ENCODE measurements at regions not wholly inside any gene's neighbourhood (a gene's known extent, or its start where the extent isn't known, plus 50 kb on each side); places are given as distances from the start of the nearest gene placed in this dataset.

DNA sequence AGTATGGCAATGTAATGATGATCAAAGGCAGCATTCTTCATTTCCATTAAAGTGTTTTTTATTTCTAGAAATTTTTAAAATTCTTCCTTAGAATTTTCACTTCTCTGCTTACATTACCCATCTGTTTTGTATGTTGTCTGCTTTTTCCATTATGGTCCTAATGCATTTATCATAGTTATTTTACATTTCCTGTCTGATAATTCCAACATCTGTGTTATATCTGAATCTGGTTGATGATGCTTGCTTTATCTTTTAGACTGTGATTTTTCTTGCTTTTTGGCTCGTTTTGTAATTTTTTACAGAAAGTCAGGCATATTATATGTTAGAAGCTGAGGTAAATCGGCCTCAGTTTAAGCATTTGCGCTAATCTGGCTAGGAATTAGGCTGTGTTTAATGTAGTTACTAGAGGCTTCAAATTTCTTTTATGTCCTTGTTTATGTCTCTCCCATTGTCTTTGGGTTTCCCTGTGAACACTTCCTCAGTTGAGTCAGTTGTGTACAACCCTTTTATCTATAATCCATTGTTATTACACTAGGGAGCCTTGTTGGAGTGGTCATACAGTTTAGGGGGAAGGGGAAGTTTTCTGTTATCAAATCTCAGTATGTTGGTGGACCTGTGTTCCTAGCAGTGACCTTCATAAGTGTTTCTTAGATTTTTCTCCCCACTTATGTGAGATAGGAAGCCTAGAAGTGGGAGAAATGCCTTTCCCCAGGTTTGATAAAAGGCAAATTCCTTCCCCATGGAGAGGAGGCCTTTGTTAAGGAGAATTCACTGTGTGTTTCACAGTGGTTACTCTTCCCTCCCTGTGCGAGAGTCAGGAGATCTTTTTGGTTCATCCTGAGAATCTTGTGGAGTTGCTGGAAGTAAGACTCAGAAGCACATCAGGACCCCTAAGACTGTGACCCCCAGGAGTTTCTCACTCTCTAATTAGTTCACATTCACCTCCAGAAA, 437.5 kb downstream of the INSC start (continued):
- no peak for TF ChIP-seq RAD51 (IDR thresholded peaks at IDR 0.05; ENCODE audit: borderline replicate concordance, low read depth)
- no peak for TF ChIP-seq ZBTB7A (IDR thresholded peaks at IDR 0.05; ENCODE audit: borderline replicate concordance, control insufficient read depth, low read depth, low read length)
- TF ChIP-seq HDAC1 (IDR thresholded peaks at IDR 0.05): no peak
- TF ChIP-seq HEY1 (CRISPR knock-in tag; IDR thresholded peaks at IDR 0.05; ENCODE audit: borderline replicate concordance): no peak
- TF ChIP-seq ZNF431 (CRISPR knock-in tag; IDR thresholded peaks at IDR 0.05): no peak
- no peak for TF ChIP-seq ETV1 (tag; conservative IDR thresholded peaks at IDR 0.05; ENCODE audit: low read depth)
- TF ChIP-seq ZNF3 (CRISPR knock-in tag; IDR thresholded peaks at IDR 0.05): no peak
- TF ChIP-seq NONO (IDR thresholded peaks at IDR 0.05; ENCODE audit: low read depth in 2 of 2, low read length in 1 of 2): no peak
- TF ChIP-seq C11orf30 (IDR thresholded peaks at IDR 0.05; ENCODE audit: low read depth): no peak

DNA sequence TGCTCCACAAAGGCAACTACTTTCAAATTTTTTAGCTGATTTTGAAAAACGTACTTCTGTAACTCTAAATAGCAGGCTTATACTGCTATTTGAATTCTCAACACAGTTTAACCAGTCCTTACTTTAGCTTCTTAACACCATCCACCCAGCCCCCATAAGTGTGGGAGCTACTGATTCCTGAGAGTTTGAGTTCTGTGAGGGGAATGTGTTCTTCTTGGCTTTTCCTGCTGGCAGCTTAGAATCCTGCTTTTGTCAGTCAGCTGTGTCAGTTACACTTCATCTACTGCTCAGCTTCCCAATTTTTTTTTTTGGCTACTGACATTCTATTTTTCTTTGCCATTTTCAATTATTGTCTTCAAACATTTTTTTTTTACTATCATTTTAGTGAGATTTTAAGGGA, 440.4 kb downstream of the INSC start:
- no peaks in the 10 kb centered on the region for H3K9me3 ChIP-seq (replicated peaks; ENCODE audit: control insufficient read depth, insufficient read depth, low read depth, low read length)
- no peaks in the 10 kb centered on the region for H3K36me3 ChIP-seq (ENCODE audit: control insufficient read depth, insufficient read depth, low read length)
- no peaks in the 10 kb centered on the region for H3K4me1 ChIP-seq (replicated peaks in 1 of 2; ENCODE audit: control insufficient read depth in 2 of 2, insufficient read depth in 2 of 2, low read length in 2 of 2)
- ATAC-seq (no peak), FAIRE-seq (no peak), DNase-seq (ENCODE audit: extremely low read depth in 1 of 4, low spot score in 3 of 4) (no peak)
- in situ Hi-C loops (cut with MboI): no loop called here
- H3K9ac ChIP-seq (ENCODE audit: insufficient read depth in 1 of 2, low read depth in 2 of 2, low read length in 2 of 2): no peak overlapping the region
- no peaks in the 10 kb centered on the region for H4K20me1 ChIP-seq (replicated peaks; ENCODE audit: control insufficient read depth, insufficient read depth, low read length)
- WGBS (ENCODE audit: insufficient coverage, low coverage, missing lambda C conversion rate): 0% methylated on average over 1 of the region's 1 CpG
- BruUV-seq (replicated peaks): no TSS peak
- intact Hi-C loops (cut with micrococcal nuclease): no loop called here
- H2AFZ ChIP-seq (ENCODE audit: low read depth, low read length): no peak overlapping the region
- no peaks in the 10 kb centered on the region for H3K9me1 ChIP-seq (ENCODE audit: control insufficient read depth, insufficient read depth, low read length)
- ChIA-PET CTCF (ENCODE audit: low intra/inter-chr PET ratio) (no interaction called here), POLR2A (interaction anchor here (0.8 kb wide), 1 partner anchor 9 kb away, joined by 3 read pairs; no protein-coding TSS in a partner anchor)
- no peak overlapping the region for H3K27ac ChIP-seq (ENCODE audit: extremely low read depth, low read depth, low read length)
- no peaks in the 10 kb centered on the region for H3K79me2 ChIP-seq (ENCODE audit: control insufficient read depth, insufficient read depth, low read length)
- no peak overlapping the region for H3K4me2 ChIP-seq (ENCODE audit: insufficient read depth, low read length)
- H3K4me3 ChIP-seq: no peak overlapping the region
- H3K27me3 ChIP-seq (ENCODE audit: control insufficient read depth in 2 of 2, insufficient read depth in 2 of 2, low read length in 2 of 2): peaks cover 0 to 9% of the 10 kb centered on the region in 2 experiments; a peak in 2 of 5 replicates
- TF ChIP-seq FOXM1 (IDR thresholded peaks at IDR 0.05; ENCODE audit: low read depth): no peak
- no peak for TF ChIP-seq FOXM1 (CRISPR knock-in tag; IDR thresholded peaks at IDR 0.05; ENCODE audit: low read depth)
- TF ChIP-seq, protein P1, sequence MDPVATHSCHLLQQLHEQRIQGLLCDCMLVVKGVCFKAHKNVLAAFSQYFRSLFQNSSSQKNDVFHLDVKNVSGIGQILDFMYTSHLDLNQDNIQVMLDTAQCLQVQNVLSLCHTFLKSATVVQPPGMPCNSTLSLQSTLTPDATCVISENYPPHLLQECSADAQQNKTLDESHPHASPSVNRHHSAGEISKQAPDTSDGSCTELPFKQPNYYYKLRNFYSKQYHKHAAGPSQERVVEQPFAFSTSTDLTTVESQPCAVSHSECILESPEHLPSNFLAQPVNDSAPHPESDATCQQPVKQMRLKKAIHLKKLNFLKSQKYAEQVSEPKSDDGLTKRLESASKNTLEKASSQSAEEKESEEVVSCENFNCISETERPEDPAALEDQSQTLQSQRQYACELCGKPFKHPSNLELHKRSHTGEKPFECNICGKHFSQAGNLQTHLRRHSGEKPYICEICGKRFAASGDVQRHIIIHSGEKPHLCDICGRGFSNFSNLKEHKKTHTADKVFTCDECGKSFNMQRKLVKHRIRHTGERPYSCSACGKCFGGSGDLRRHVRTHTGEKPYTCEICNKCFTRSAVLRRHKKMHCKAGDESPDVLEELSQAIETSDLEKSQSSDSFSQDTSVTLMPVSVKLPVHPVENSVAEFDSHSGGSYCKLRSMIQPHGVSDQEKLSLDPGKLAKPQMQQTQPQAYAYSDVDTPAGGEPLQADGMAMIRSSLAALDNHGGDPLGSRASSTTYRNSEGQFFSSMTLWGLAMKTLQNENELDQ (CRISPR knock-in tag; IDR thresholded peaks at IDR 0.05; ENCODE audit: borderline replicate concordance): no peak
- TF ChIP-seq, protein P2, sequence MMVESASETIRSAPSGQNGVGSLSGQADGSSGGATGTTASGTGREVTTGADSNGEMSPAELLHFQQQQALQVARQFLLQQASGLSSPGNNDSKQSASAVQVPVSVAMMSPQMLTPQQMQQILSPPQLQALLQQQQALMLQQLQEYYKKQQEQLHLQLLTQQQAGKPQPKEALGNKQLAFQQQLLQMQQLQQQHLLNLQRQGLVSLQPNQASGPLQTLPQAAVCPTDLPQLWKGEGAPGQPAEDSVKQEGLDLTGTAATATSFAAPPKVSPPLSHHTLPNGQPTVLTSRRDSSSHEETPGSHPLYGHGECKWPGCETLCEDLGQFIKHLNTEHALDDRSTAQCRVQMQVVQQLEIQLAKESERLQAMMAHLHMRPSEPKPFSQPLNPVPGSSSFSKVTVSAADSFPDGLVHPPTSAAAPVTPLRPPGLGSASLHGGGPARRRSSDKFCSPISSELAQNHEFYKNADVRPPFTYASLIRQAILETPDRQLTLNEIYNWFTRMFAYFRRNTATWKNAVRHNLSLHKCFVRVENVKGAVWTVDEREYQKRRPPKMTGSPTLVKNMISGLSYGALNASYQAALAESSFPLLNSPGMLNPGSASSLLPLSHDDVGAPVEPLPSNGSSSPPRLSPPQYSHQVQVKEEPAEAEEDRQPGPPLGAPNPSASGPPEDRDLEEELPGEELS (CRISPR knock-in tag; IDR thresholded peaks at IDR 0.05; ENCODE audit: borderline replicate concordance): no peak
- TF ChIP-seq, protein P3, sequence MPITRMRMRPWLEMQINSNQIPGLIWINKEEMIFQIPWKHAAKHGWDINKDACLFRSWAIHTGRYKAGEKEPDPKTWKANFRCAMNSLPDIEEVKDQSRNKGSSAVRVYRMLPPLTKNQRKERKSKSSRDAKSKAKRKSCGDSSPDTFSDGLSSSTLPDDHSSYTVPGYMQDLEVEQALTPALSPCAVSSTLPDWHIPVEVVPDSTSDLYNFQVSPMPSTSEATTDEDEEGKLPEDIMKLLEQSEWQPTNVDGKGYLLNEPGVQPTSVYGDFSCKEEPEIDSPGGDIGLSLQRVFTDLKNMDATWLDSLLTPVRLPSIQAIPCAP (CRISPR knock-in tag; IDR thresholded peaks at IDR 0.05; ENCODE audit: borderline replicate concordance): no peak
